ENCODE measurements at regions not wholly inside any gene's neighbourhood (a gene's known extent, or its start where the extent isn't known, plus 50 kb on each side); places are given as distances from the start of the nearest gene placed in this dataset.

DNA sequence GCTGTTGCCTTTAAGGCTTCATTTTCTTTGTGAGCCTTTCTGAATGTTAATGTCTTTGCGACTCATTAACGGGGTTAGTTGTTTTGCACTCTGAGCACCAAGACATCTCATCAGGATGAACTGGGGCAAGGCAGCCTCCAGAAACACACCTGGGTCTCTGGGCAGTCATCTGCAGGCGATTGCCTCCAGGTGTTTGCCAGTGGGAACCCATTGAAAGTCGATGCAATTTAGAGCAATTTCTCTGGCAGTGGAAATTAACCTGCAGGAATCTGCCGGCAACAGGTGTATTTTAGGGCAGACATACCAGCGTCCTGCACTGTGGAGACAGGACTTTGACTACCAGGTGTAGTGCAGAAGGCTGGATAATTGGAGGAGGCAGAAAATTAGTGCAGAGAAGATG, 661.0 kb upstream of the PTBP2 start:
- TF ChIP-seq CTCF (conservative IDR thresholded peaks at IDR 0.05; ENCODE audit: low read depth, low read length) (no peak), EZH2phosphoT487 (IDR thresholded peaks at IDR 0.05; ENCODE audit: borderline replicate concordance, low read length) (no peak), EZH2 (IDR thresholded peaks at IDR 0.05; ENCODE audit: low read length, unreplicated experiment) (no peak)
